ENCODE measurements at regions not wholly inside any gene's neighbourhood (a gene's known extent, or its start where the extent isn't known, plus 50 kb on each side); places are given as distances from the start of the nearest gene placed in this dataset.

DNA sequence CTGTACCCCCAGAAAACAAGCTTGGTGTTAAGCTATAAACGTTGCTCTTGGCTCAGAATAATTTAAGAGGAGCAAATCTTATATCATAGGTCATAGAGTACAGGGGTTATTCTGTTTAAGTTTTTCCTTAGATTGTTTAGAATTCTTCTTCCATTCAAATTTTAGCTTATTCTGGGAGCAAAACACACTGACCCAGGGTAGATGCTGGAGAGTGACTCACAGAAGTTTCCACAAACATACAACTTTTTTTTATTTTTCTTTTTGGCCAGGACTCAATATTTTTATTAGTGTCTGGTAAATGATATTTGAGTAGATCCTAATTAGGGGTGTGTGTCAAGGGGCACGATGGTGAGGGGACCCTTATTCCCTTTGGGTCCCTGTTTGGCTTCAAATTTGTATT lies 71.5 kb upstream of the PSME4 start:
- no peaks in the 10 kb centered on the region for H3K9me3 ChIP-seq (ENCODE audit: low read depth)
- H3K4me2 ChIP-seq: no peak overlapping the region
- H3K27me3 ChIP-seq: no peaks in the 10 kb centered on the region
- DNase-seq (ENCODE audit: low spot score): no peak
- no peak overlapping the region for H3K4me3 ChIP-seq
- 82% methylated on average over 2 of the region's 2 CpGs for WGBS (ENCODE audit: low lambda C conversion rate, missing lambda C conversion rate)
- no peak overlapping the region for H2AFZ ChIP-seq
- no peak overlapping the region for H3K27ac ChIP-seq
- no peaks in the 10 kb centered on the region for H3K9me2 ChIP-seq (replicated peaks; ENCODE audit: insufficient read depth)
- H3K4me1 ChIP-seq (ENCODE audit: insufficient read depth): no peaks in the 10 kb centered on the region
- TF ChIP-seq EZH2phosphoT487 (IDR thresholded peaks at IDR 0.05; ENCODE audit: low read depth, severe bottlenecking, unreplicated experiment) (no peak), EZH2 (IDR thresholded peaks at IDR 0.05; ENCODE audit: borderline replicate concordance) (no peak)
- TF ChIP-seq, protein P1, sequence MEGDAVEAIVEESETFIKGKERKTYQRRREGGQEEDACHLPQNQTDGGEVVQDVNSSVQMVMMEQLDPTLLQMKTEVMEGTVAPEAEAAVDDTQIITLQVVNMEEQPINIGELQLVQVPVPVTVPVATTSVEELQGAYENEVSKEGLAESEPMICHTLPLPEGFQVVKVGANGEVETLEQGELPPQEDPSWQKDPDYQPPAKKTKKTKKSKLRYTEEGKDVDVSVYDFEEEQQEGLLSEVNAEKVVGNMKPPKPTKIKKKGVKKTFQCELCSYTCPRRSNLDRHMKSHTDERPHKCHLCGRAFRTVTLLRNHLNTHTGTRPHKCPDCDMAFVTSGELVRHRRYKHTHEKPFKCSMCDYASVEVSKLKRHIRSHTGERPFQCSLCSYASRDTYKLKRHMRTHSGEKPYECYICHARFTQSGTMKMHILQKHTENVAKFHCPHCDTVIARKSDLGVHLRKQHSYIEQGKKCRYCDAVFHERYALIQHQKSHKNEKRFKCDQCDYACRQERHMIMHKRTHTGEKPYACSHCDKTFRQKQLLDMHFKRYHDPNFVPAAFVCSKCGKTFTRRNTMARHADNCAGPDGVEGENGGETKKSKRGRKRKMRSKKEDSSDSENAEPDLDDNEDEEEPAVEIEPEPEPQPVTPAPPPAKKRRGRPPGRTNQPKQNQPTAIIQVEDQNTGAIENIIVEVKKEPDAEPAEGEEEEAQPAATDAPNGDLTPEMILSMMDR (IDR thresholded peaks at IDR 0.05; ENCODE audit: poor library complexity): no peak
- H3K79me2 ChIP-seq: no peaks in the 10 kb centered on the region
- H3K36me3 ChIP-seq (replicated peaks; ENCODE audit: insufficient read depth, low read depth): no peaks in the 10 kb centered on the region
- no peaks in the 10 kb centered on the region for H4K20me1 ChIP-seq (ENCODE audit: insufficient read depth, poor library complexity, severe bottlenecking)

DNA sequence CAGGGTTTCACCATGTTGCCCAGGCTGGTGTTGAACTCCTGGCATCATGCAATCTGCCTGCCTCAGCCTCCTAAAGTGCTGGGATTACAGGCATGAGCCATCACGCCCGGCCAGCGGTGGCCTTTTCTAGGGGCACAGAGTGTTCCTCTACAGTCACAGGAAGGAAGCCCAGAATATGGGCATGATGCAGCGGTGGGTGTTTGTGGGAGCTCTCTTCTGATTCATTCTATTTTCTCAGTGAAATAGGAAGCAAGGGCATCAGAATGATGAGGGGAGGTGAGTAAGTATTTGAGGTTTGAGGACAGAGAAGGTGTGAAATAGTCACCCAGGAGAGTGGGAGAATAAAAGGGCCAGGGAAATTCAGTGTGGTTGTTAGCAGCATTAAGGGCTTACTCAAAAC lies 70.3 kb upstream of the PSME4 start:
- H3K27me3 ChIP-seq: no peaks in the 10 kb centered on the region
- H2AFZ ChIP-seq: no peak overlapping the region
- H3K9me2 ChIP-seq (replicated peaks; ENCODE audit: insufficient read depth): no peaks in the 10 kb centered on the region
- H3K4me3 ChIP-seq: no peak overlapping the region
- no peaks in the 10 kb centered on the region for H3K36me3 ChIP-seq (replicated peaks; ENCODE audit: insufficient read depth, low read depth)
- H3K4me2 ChIP-seq: no peak overlapping the region
- H3K9me3 ChIP-seq (ENCODE audit: low read depth): no peaks in the 10 kb centered on the region
- TF ChIP-seq EZH2phosphoT487 (IDR thresholded peaks at IDR 0.05; ENCODE audit: low read depth, severe bottlenecking, unreplicated experiment) (no peak), EZH2 (IDR thresholded peaks at IDR 0.05; ENCODE audit: borderline replicate concordance) (no peak)
- TF ChIP-seq, protein P1 (IDR thresholded peaks at IDR 0.05; ENCODE audit: poor library complexity): no peak
- H3K27ac ChIP-seq: no peak overlapping the region
- H4K20me1 ChIP-seq (ENCODE audit: insufficient read depth, poor library complexity, severe bottlenecking): no peaks in the 10 kb centered on the region
- DNase-seq (ENCODE audit: low spot score): no peak
- WGBS (ENCODE audit: low lambda C conversion rate, missing lambda C conversion rate): 94% methylated on average over 4 of the region's 4 CpGs
- H3K4me1 ChIP-seq (ENCODE audit: insufficient read depth): no peaks in the 10 kb centered on the region
- H3K79me2 ChIP-seq: no peaks in the 10 kb centered on the region

DNA sequence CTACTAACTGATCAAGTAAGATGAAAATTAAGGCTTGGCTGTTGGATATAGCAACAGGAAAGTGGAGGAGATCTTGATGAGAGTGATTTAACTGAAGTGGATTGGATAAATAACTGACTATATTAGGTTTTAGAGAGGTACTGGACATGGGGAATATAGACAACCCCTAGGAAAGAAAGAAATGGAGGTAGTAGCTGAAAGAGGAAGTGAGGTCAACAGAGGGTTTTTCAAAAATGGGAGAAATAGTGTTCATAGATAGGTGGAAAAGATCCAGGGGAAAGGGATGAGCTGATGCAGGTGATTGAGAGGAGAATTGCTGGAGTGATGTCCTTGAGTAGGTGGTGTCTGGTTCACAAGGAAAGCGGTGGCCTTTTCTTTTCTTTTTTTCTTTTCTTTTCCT lies 69.9 kb upstream of the PSME4 start:
- no peaks in the 10 kb centered on the region for H3K79me2 ChIP-seq
- H3K4me2 ChIP-seq: no peak overlapping the region
- H3K9me3 ChIP-seq (ENCODE audit: low read depth): no peaks in the 10 kb centered on the region
- no peak for DNase-seq (ENCODE audit: low spot score)
- H3K27ac ChIP-seq: no peak overlapping the region
- H3K4me3 ChIP-seq: no peak overlapping the region
- no peak overlapping the region for H2AFZ ChIP-seq
- no peaks in the 10 kb centered on the region for H3K36me3 ChIP-seq (replicated peaks; ENCODE audit: insufficient read depth, low read depth)
- TF ChIP-seq EZH2phosphoT487 (IDR thresholded peaks at IDR 0.05; ENCODE audit: low read depth, severe bottlenecking, unreplicated experiment) (no peak), EZH2 (IDR thresholded peaks at IDR 0.05; ENCODE audit: borderline replicate concordance) (no peak)
- TF ChIP-seq, protein P1 (IDR thresholded peaks at IDR 0.05; ENCODE audit: poor library complexity): no peak
- no peaks in the 10 kb centered on the region for H4K20me1 ChIP-seq (ENCODE audit: insufficient read depth, poor library complexity, severe bottlenecking)
- no peaks in the 10 kb centered on the region for H3K9me2 ChIP-seq (replicated peaks; ENCODE audit: insufficient read depth)
- no peaks in the 10 kb centered on the region for H3K27me3 ChIP-seq
- no peaks in the 10 kb centered on the region for H3K4me1 ChIP-seq (ENCODE audit: insufficient read depth)
- WGBS (ENCODE audit: low lambda C conversion rate, missing lambda C conversion rate): 94% methylated on average over 1 of the region's 1 CpG

DNA sequence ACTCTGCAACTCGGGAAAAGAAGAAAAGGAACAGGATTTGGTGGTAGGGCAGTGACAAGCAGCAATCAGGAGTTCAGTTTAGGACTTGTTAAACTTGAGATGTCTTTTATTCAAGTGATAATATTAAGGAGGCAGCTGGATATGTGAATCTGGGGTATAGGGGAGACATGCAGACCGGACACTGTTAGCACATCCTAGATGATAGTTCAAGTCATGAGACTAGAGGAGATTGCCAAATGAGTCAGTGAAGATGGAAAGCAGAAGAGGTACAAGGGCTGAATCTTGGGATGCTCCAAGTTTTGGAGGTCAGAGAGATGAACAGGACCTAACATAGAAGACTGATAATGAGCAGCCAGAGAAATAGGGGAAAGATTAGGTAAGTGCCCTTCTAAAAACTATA lies 69.5 kb upstream of the PSME4 start:
- no peak for DNase-seq (ENCODE audit: low spot score)
- H3K36me3 ChIP-seq (replicated peaks; ENCODE audit: insufficient read depth, low read depth): no peaks in the 10 kb centered on the region

More for the DNA sequence above, 69.5 kb upstream of the PSME4 start:
- Histone ChIP-seq H2AFZ (no peak overlapping the region), H3K79me2 (no peaks in the 10 kb centered on the region), H3K9me2 (replicated peaks; ENCODE audit: insufficient read depth) (no peaks in the 10 kb centered on the region), H3K27ac (no peak overlapping the region), H3K27me3 (no peaks in the 10 kb centered on the region), H4K20me1 (ENCODE audit: insufficient read depth, poor library complexity, severe bottlenecking) (no peaks in the 10 kb centered on the region), H3K9me3 (ENCODE audit: low read depth) (no peaks in the 10 kb centered on the region), H3K4me2 (no peak overlapping the region), H3K4me3 (no peak overlapping the region), H3K4me1 (ENCODE audit: insufficient read depth) (no peaks in the 10 kb centered on the region)
- TF ChIP-seq EZH2phosphoT487 (IDR thresholded peaks at IDR 0.05; ENCODE audit: low read depth, severe bottlenecking, unreplicated experiment) (no peak), EZH2 (IDR thresholded peaks at IDR 0.05; ENCODE audit: borderline replicate concordance) (no peak)
- TF ChIP-seq, protein P1 (IDR thresholded peaks at IDR 0.05; ENCODE audit: poor library complexity): no peak
- WGBS (ENCODE audit: low lambda C conversion rate, missing lambda C conversion rate): 80% methylated on average over 2 of the region's 2 CpGs
